Neural cell (in vitro differentiated cells): ENCODE measurements at regions not wholly inside any gene's neighbourhood (a gene's known extent, or its start where the extent isn't known, plus 50 kb on each side); places are given as distances from the start of the nearest gene placed in this dataset.

ENCODE experiments used
- EP300 ChIP-seq: fragments of 450-650 bp; conservative IDR thresholded peaks from 2 replicates; pipeline ENCODE4 v1.6.1; 2014; ENCODE audit warnings: antibody characterized with exemption, mild to moderate bottlenecking, moderate library complexity; ENCODE audit not compliant: poor library complexity, severe bottlenecking
- EZH2 ChIP-seq: fragments of 200-600, 300-800 bp; shearing (Covaris generic), sonication (generic); IDR thresholded peaks from 2 replicates; pipeline ENCODE4 v1.6.1; 2014; ENCODE audit warnings: antibody characterized with exemption, low read length, borderline replicate concordance, mild to moderate bottlenecking; ENCODE audit not compliant: insufficient read depth, poor library complexity, severe bottlenecking
- POLR2AphosphoS5 ChIP-seq: IDR thresholded peaks from 2 replicates; pipeline ENCODE4 v1.6.1; 2012
- TF ChIP-seq, protein P1 (sequence below): fragments of 450-650 bp; IDR thresholded peaks from 2 replicates; pipeline ENCODE4 v1.5.1; 2014; ENCODE audit warnings: antibody characterized with exemption, mild to moderate bottlenecking, moderate library complexity; ENCODE audit not compliant: poor library complexity, severe bottlenecking

DNA sequence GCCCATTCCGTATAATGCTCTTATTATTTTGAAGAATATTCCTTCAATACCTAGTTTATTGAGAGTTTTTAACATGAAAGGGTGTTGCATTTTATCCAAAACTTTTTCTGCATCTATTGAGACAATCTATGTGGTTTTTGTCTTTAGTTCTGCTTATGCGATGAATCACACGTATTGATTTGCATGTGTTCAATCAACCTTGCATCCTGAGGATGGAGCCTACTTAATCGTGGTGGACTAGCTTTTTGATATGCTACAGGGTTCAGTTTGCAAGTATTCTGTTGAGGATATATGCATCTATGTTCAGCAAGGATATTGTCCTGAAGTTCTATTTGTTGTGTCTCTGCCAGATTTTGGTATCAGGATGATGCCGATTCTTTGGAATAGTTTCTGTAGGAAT is 1070.3 kb upstream of the CDH18 start:
- TF ChIP-seq POLR2AphosphoS5, result no peak
- TF ChIP-seq, protein P1, sequence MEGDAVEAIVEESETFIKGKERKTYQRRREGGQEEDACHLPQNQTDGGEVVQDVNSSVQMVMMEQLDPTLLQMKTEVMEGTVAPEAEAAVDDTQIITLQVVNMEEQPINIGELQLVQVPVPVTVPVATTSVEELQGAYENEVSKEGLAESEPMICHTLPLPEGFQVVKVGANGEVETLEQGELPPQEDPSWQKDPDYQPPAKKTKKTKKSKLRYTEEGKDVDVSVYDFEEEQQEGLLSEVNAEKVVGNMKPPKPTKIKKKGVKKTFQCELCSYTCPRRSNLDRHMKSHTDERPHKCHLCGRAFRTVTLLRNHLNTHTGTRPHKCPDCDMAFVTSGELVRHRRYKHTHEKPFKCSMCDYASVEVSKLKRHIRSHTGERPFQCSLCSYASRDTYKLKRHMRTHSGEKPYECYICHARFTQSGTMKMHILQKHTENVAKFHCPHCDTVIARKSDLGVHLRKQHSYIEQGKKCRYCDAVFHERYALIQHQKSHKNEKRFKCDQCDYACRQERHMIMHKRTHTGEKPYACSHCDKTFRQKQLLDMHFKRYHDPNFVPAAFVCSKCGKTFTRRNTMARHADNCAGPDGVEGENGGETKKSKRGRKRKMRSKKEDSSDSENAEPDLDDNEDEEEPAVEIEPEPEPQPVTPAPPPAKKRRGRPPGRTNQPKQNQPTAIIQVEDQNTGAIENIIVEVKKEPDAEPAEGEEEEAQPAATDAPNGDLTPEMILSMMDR, result no peak
- TF ChIP-seq EZH2, result no peak
- no peak for TF ChIP-seq EP300
